ENCODE measurements at regions not wholly inside any gene's neighbourhood (a gene's known extent, or its start where the extent isn't known, plus 50 kb on each side); places are given as distances from the start of the nearest gene placed in this dataset.

GRCh38 chrX:96453139-96453538, 231.5 kb upstream of the DIAPH2 start:
- no peak for TF ChIP-seq CTCF (IDR thresholded peaks at IDR 0.05; ENCODE audit: low read depth, low read length)
- DNase-seq (ENCODE audit: extremely low read depth, low read depth): no peak

- TF ChIP-seq CTCF (IDR thresholded peaks at IDR 0.05; ENCODE audit: low read depth, low read length): no peak
- DNase-seq (ENCODE audit: extremely low read depth, low read depth): no peak
These were observed 229.6 kb upstream of the DIAPH2 start for GRCh38 chrX:96455078-96455477.

GRCh38 chrX:96464880-96465558, 219.6 kb upstream of the DIAPH2 start:
- no peak for DNase-seq (ENCODE audit: extremely low read depth, low read depth)
- TF ChIP-seq CTCF (IDR thresholded peaks at IDR 0.05; ENCODE audit: low read depth, low read length): no peak

- no peak for TF ChIP-seq CTCF (IDR thresholded peaks at IDR 0.05; ENCODE audit: low read depth, low read length)
- DNase-seq (ENCODE audit: extremely low read depth, low read depth): no peak
These were observed 210.5 kb upstream of the DIAPH2 start for GRCh38 chrX:96474029-96474740.

- no peak for DNase-seq (ENCODE audit: extremely low read depth, low read depth)
- TF ChIP-seq CTCF (IDR thresholded peaks at IDR 0.05; ENCODE audit: low read depth, low read length): no peak
These were observed 209.9 kb upstream of the DIAPH2 start for GRCh38 chrX:96474741-96475125.

- no peak for TF ChIP-seq CTCF (IDR thresholded peaks at IDR 0.05; ENCODE audit: low read depth, low read length)
- no peak for DNase-seq (ENCODE audit: extremely low read depth, low read depth)
These were observed 204.6 kb upstream of the DIAPH2 start for GRCh38 chrX:96480081-96480480.

- no peak for TF ChIP-seq CTCF (IDR thresholded peaks at IDR 0.05; ENCODE audit: low read depth, low read length)
- DNase-seq (ENCODE audit: extremely low read depth, low read depth): no peak
These were observed 202.8 kb upstream of the DIAPH2 start for GRCh38 chrX:96481831-96482230.

Measured in AG09319 (cell line).